Cardiac fibroblast (primary cell): ENCODE measurements at regions not wholly inside any gene's neighbourhood (a gene's known extent, or its start where the extent isn't known, plus 50 kb on each side); places are given as distances from the start of the nearest gene placed in this dataset.

Source experiments
- DNase-seq, 2 donors: peaks; one replicate each; pipeline versions ENCODE4 v3.0.0 to v3.0.0-alpha.2; 2010; ENCODE audit warnings: low read depth in 2 of 2
- H3K4me3 ChIP-seq, 2 donors: replicated peaks in 1 of 2; 1 replicate in 1 of 2; 2 replicates in 1 of 2; pipeline ENCODE4 v1.5.1; 2011; ENCODE audit warnings: low read depth in 2 of 2, low read length in 2 of 2, mild to moderate bottlenecking in 2 of 2, moderate library complexity in 1 of 2
- TF ChIP-seq, protein P1 (sequence below): IDR thresholded peaks from one replicate; pipeline ENCODE4 v1.5.1; 2011; ENCODE audit warnings: low read depth, mild to moderate bottlenecking, low read length, inconsistent platforms

GRCh38 chr5:124868676-124869075 is 122.2 kb upstream of the ZNF608 start:
- no peak overlapping the region for H3K4me3 ChIP-seq
- TF ChIP-seq, protein P1, sequence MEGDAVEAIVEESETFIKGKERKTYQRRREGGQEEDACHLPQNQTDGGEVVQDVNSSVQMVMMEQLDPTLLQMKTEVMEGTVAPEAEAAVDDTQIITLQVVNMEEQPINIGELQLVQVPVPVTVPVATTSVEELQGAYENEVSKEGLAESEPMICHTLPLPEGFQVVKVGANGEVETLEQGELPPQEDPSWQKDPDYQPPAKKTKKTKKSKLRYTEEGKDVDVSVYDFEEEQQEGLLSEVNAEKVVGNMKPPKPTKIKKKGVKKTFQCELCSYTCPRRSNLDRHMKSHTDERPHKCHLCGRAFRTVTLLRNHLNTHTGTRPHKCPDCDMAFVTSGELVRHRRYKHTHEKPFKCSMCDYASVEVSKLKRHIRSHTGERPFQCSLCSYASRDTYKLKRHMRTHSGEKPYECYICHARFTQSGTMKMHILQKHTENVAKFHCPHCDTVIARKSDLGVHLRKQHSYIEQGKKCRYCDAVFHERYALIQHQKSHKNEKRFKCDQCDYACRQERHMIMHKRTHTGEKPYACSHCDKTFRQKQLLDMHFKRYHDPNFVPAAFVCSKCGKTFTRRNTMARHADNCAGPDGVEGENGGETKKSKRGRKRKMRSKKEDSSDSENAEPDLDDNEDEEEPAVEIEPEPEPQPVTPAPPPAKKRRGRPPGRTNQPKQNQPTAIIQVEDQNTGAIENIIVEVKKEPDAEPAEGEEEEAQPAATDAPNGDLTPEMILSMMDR = no peak
- no peak for DNase-seq

DNA sequence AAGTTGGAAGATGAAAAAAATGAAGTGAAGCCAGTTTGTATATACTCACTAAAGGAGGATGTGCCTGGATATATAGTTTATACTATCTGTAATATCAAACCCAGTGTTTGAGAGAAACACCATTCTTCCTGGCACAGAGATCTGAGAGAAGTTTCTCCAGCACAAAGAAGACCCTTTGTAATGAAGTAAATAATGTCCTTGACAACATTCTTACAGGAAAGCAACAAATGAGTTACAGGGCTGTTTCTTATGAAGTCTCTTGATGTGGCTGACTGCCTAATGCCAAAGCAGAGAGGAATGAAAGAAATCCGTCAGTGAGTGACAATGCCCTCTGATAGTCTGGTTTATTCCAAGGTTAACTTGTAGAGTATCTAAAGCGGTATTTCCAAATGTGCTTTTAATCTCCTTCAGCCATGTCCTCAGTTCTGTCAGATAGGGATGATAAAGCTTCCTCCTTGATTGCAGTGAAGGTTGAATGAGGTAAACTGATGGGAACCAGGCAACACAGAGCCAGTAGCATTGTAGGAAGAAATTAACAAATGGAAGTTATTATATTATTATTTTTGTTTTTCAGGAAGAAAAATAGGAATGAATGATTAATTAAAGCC is 123.1 kb upstream of the ZNF608 start:
- no peak overlapping the region for H3K4me3 ChIP-seq
- DNase-seq = no peak
- TF ChIP-seq, protein P1 = no peak

- DNase-seq = no peak
- no peak overlapping the region for H3K4me3 ChIP-seq
- TF ChIP-seq, protein P1 = no peak
Observed at GRCh38 chr5:124870070-124870469, 123.6 kb upstream of the ZNF608 start.

DNA sequence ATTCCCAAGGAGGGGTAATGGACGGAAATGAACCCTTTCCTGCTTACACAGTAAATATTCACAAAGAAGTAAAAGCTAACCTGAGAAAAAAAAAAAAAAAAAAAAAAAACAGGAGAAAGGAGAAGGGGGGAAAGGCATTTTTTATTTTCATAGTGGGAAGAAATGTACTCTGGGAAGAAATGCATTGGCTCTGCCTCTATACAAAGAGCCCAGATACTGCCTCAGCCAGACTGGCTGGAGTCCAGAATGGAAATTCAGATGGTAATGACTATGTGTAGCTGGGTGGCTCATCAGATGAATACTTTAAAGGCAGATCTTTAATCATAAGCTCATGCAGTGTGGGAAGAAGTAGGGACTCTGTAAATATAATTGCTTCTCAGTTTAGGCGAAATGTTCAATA is 124.9 kb upstream of the ZNF608 start:
- TF ChIP-seq, protein P1 = no peak
- peak; percentile 35 to 49 for DNase-seq
- H3K4me3 ChIP-seq = no peak overlapping the region

- no peak overlapping the region for H3K4me3 ChIP-seq
- TF ChIP-seq, protein P1 = no peak
- no peak for DNase-seq
Observed at GRCh38 chr5:124872086-124872485, 125.6 kb upstream of the ZNF608 start.

- TF ChIP-seq, protein P1 = no peak
- no peak overlapping the region for H3K4me3 ChIP-seq
- DNase-seq = no peak
Observed at GRCh38 chr5:124872615-124873014, 126.2 kb upstream of the ZNF608 start.

GRCh38 chr5:124873188-124873587 is 126.7 kb upstream of the ZNF608 start:
- no peak overlapping the region for H3K4me3 ChIP-seq
- no peak for DNase-seq
- TF ChIP-seq, protein P1 = no peak
